ENCODE measurements at regions not wholly inside any gene's neighbourhood (a gene's known extent, or its start where the extent isn't known, plus 50 kb on each side); places are given as distances from the start of the nearest gene placed in this dataset.

DNA sequence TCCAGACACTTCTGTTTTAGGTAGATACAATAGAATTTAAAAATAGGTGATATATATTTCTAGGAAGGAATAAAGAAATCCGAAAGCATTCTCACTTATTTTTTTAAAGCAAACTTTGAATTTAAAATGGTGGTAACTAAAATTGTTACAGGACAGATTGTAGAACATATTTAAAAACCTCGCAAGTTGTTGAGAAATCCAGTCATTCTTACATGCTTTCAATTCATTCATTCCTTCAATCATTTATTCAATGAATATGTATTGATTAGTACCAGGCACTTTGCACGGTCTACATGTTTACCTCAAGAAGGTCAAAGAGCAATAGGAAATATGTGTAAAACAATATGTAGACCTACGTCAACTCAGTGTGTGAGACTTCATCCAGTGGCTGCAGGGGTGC is 189.9 kb upstream of the SNX7 start:
- no peak for DNase-seq (ENCODE audit: low spot score)
- TF ChIP-seq, protein P1, sequence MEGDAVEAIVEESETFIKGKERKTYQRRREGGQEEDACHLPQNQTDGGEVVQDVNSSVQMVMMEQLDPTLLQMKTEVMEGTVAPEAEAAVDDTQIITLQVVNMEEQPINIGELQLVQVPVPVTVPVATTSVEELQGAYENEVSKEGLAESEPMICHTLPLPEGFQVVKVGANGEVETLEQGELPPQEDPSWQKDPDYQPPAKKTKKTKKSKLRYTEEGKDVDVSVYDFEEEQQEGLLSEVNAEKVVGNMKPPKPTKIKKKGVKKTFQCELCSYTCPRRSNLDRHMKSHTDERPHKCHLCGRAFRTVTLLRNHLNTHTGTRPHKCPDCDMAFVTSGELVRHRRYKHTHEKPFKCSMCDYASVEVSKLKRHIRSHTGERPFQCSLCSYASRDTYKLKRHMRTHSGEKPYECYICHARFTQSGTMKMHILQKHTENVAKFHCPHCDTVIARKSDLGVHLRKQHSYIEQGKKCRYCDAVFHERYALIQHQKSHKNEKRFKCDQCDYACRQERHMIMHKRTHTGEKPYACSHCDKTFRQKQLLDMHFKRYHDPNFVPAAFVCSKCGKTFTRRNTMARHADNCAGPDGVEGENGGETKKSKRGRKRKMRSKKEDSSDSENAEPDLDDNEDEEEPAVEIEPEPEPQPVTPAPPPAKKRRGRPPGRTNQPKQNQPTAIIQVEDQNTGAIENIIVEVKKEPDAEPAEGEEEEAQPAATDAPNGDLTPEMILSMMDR (IDR thresholded peaks at IDR 0.05): no peak

DNA sequence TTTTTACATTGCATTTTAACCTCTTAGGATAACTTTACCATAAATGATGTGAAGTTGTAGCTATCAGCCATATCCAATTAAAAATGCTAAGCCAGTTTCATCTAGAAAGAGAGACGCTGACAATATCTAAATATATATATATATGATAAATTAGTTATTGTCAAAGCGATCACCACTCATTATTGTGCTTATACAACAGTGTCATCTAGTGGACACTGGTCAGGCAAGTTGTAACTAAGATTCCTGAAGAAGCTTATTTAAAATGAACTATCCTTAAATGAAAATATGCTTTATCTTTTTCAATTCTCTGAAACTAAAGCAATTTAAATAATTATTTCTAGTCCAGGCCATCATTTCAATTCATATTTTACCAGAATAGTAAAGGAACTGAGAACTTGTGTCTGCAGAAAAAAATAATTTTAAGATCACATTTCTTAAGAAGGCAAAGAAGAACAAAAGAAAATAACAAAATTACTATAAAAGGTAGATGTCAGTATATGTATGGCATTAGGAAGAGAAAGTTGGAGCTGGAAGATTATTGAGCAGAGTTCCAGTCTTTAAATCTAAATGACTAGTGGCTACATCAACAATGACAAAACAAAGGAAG is 193.3 kb upstream of the SNX7 start:
- TF ChIP-seq, protein P1 (IDR thresholded peaks at IDR 0.05): peak; percentile 75
- Histone ChIP-seq H3K9me3 (no peaks in the 10 kb centered on the region), H3K4me3 (no peak overlapping the region), H3K4me1 (ENCODE audit: control insufficient read depth in 1 of 2, low read depth in 2 of 2) (peaks cover 0 to 5% of the 10 kb centered on the region in 2 donors), H3K27me3 (replicated peaks; ENCODE audit: insufficient read depth) (no peaks in the 10 kb centered on the region), H3K36me3 (no peaks in the 10 kb centered on the region), H3K27ac (no peak overlapping the region)
- DNase-seq (ENCODE audit: low spot score) (no peak), ATAC-seq (ENCODE audit: insufficient number of reproducible peaks, low FRiP score, low read depth) (no peak)

More for the DNA sequence above, 189.9 kb upstream of the SNX7 start:
- H3K4me1 ChIP-seq (ENCODE audit: control insufficient read depth in 1 of 2, low read depth in 2 of 2): peaks cover 0 to 5% of the 10 kb centered on the region in 2 donors
- H3K9me3 ChIP-seq: no peaks in the 10 kb centered on the region
- no peak overlapping the region for H3K27ac ChIP-seq
- no peaks in the 10 kb centered on the region for H3K27me3 ChIP-seq (replicated peaks; ENCODE audit: insufficient read depth)
- H3K4me3 ChIP-seq: no peak overlapping the region
- H3K36me3 ChIP-seq: no peaks in the 10 kb centered on the region
- no peak for ATAC-seq (ENCODE audit: insufficient number of reproducible peaks, low FRiP score, low read depth)

DNA sequence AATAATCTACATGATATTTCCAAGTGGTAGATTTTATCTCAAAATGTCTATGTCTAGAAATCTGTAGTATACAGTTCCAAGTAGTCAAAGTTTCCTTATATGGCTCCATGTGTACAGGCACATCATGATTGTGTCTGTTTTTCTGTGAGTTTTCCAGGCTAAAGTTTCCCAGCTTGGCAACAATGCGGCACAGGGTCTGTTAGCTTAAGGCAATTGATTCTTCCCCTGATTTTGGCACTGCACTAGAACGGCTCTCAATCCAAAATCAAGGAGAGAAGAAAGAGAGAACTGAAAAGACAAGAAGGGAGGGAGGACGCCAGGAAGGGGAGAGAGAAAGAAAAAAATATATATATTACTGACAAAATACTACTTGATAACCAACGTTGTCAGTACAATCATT is 193.9 kb upstream of the SNX7 start:
- TF ChIP-seq, protein P1 (IDR thresholded peaks at IDR 0.05): no peak
- no peak overlapping the region for H3K4me3 ChIP-seq
- ATAC-seq (ENCODE audit: insufficient number of reproducible peaks, low FRiP score, low read depth) (no peak), DNase-seq (ENCODE audit: low spot score) (no peak)
- no peaks in the 10 kb centered on the region for H3K27me3 ChIP-seq (replicated peaks; ENCODE audit: insufficient read depth)
- H3K9me3 ChIP-seq: no peaks in the 10 kb centered on the region
- peaks cover 0 to 5% of the 10 kb centered on the region in 2 donors for H3K4me1 ChIP-seq (ENCODE audit: control insufficient read depth in 1 of 2, low read depth in 2 of 2)
- no peaks in the 10 kb centered on the region for H3K36me3 ChIP-seq
- no peak overlapping the region for H3K27ac ChIP-seq

DNA sequence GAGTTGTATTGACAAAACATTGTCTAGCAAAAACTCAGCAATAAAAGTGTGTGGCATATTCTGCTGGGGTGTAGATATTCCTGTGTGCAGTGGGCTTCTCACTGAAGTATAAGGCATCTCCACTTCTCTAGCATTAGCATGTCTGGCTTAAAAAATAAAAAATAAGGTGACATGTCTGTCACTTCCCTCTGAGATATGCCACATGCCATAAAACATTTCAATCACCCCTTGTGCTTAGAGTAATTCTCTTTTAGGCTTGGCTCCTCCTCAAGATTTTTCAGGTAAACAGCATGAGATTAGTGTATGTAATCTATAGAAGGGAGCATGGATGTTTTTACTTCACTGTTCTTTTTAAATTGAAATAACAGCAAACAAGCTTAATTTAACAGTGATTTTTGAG is 194.4 kb upstream of the SNX7 start:
- Histone ChIP-seq H3K4me1 (ENCODE audit: control insufficient read depth in 1 of 2, low read depth in 2 of 2) (peaks cover 0 to 5% of the 10 kb centered on the region in 2 donors), H3K4me3 (no peak overlapping the region), H3K27me3 (replicated peaks; ENCODE audit: insufficient read depth) (no peaks in the 10 kb centered on the region), H3K27ac (no peak overlapping the region), H3K9me3 (no peaks in the 10 kb centered on the region), H3K36me3 (no peaks in the 10 kb centered on the region)
- no peak for ATAC-seq (ENCODE audit: insufficient number of reproducible peaks, low FRiP score, low read depth)
- no peak for DNase-seq (ENCODE audit: low spot score)
- TF ChIP-seq, protein P1 (IDR thresholded peaks at IDR 0.05): no peak

DNA sequence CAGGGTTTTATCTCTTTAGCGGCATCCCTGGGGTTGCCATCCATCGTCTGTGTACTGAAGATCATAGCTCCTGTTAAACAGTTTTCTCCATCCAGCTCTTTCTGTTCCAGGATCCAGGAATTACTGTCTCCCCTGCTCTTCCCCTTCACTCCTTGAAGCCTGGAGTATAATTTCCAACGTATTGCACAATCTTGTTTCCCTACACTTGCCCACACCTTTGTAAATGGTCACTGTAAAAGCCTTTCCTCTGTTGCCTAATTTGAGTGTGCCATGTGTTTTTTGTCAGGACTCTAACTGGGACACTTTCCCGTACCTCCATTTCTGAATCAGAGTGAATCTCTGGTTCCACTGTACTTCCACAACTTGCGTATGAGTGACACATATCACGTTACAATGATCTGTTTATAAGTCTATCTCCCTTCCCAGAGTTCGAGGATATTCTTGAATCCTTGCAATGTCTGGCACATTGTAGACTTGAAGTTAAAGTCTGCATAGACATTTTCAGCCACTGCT is 199.6 kb upstream of the SNX7 start:
- Histone ChIP-seq H3K36me3 (no peaks in the 10 kb centered on the region), H3K9me3 (no peaks in the 10 kb centered on the region), H3K4me3 (no peak overlapping the region), H3K27me3 (replicated peaks; ENCODE audit: insufficient read depth) (no peaks in the 10 kb centered on the region), H3K27ac (no peak overlapping the region), H3K4me1 (ENCODE audit: control insufficient read depth in 1 of 2, low read depth in 2 of 2) (no peaks in the 10 kb centered on the region)
- no peak for DNase-seq (ENCODE audit: low spot score)
- TF ChIP-seq, protein P1 (IDR thresholded peaks at IDR 0.05): no peak
- no peak for ATAC-seq (ENCODE audit: insufficient number of reproducible peaks, low FRiP score, low read depth)

All from thoracic aorta (tissue), 2 donors.